Uterus (tissue), 3 donors: ENCODE measurements at regions not wholly inside any gene's neighbourhood (a gene's known extent, or its start where the extent isn't known, plus 50 kb on each side); places are given as distances from the start of the nearest gene placed in this dataset.

Experiments used
- DNase-seq, 2 donors: peaks; one replicate each; pipeline ENCODE4 v3.0.0-alpha.2; 2019 to 2020
- H3K27ac ChIP-seq, 2 donors: fragments of 200-600 bp; sonication (generic); 1 replicate in 1 of 2; 2 replicates in 1 of 2; pipeline ENCODE4 v1.5.1; 2016 to 2018
- H3K27me3 ChIP-seq, 2 donors: fragments of 200-600 bp; sonication (generic); one replicate each; pipeline ENCODE4 v1.5.1; 2018 to 2019; ENCODE audit warnings: control low read depth in 1 of 2
- H3K36me3 ChIP-seq, 2 donors: fragments of 200-600 bp; sonication (generic); one replicate each; pipeline ENCODE4 v1.5.1; 2019; ENCODE audit warnings: control low read depth in 1 of 2
- H3K4me1 ChIP-seq, 2 donors: fragments of 200-600 bp; sonication (generic); one replicate each; pipeline ENCODE4 v1.5.1; 2018 to 2019; ENCODE audit warnings: control low read depth in 1 of 2
- H3K4me3 ChIP-seq, 2 donors: fragments of 200-600 bp; sonication (generic); 1 replicate in 1 of 2; 2 replicates in 1 of 2; pipeline ENCODE4 v1.5.1; 2018 to 2019; ENCODE audit warnings: mild to moderate bottlenecking in 1 of 2
- H3K9me3 ChIP-seq, 2 donors: fragments of 200-600 bp; sonication (generic); one replicate each; pipeline ENCODE4 v1.5.1; 2019; ENCODE audit warnings: control low read depth in 1 of 2
- CTCF ChIP-seq, 4 experiments: fragments of 200-600 bp in 2 of 4; fragments of 450-650 bp in 2 of 4; sonication (generic) in 2 of 4; IDR thresholded peaks; one replicate each; pipeline ENCODE4 v1.5.1; 2016 to 2019; ENCODE audit warnings: antibody characterized with exemption in 4 of 4, mild to moderate bottlenecking in 2 of 4, moderate library complexity in 1 of 4
- POLR2A ChIP-seq, 2 donors: fragments of 450-650 bp; IDR thresholded peaks; one replicate each; pipeline ENCODE4 v1.6.1; 2016; ENCODE audit warnings: antibody characterized with exemption in 2 of 2, mild to moderate bottlenecking in 1 of 2, moderate library complexity in 1 of 2
- intact Hi-C: fragments of 100-400 bp; cut with DNase I; formaldehyde crosslinking; loops from one replicate; pipeline ENCODE4 v1.15.1; 2023; ENCODE audit warnings: low total_unique reads
- donor health status: DM: yes; HTN: yes; CAD: no.

- no peaks in the 10 kb centered on the region for H3K4me1 ChIP-seq
- H3K4me3 ChIP-seq: no peak overlapping the region
- no peak for DNase-seq
- intact Hi-C loops: no loop called here
- no peaks in the 10 kb centered on the region for H3K36me3 ChIP-seq
- peak overlapping the region; percentile 62 to 65 for H3K27ac ChIP-seq
- H3K27me3 ChIP-seq: no peaks in the 10 kb centered on the region
- TF ChIP-seq POLR2A (IDR thresholded peaks at IDR 0.05): no peak
- H3K9me3 ChIP-seq: no peaks in the 10 kb centered on the region
Observed at GRCh38 chr11:93248602-93249001, 50.8 kb upstream of the SLC36A4 start.

GRCh38 chr11:93249459-93250220 lies 51.8 kb upstream of the SLC36A4 start:
- H3K36me3 ChIP-seq: no peaks in the 10 kb centered on the region
- no peaks in the 10 kb centered on the region for H3K9me3 ChIP-seq
- DNase-seq: no peak
- intact Hi-C loops: no loop called here
- TF ChIP-seq CTCF (IDR thresholded peaks at IDR 0.05) (no peak), POLR2A (IDR thresholded peaks at IDR 0.05) (no peak)
- H3K27me3 ChIP-seq: no peaks in the 10 kb centered on the region
- no peak overlapping the region for H3K4me3 ChIP-seq
- peak overlapping the region; percentile 62 to 65 for H3K27ac ChIP-seq
- no peaks in the 10 kb centered on the region for H3K4me1 ChIP-seq

- no peaks in the 10 kb centered on the region for H3K9me3 ChIP-seq
- no peaks in the 10 kb centered on the region for H3K36me3 ChIP-seq
- DNase-seq: no peak
- H3K4me3 ChIP-seq: no peak overlapping the region
- H3K27ac ChIP-seq: peak overlapping the region; percentile 62 to 65
- TF ChIP-seq CTCF (IDR thresholded peaks at IDR 0.05): no peak
- TF ChIP-seq POLR2A (IDR thresholded peaks at IDR 0.05): no peak
- intact Hi-C loops: no loop called here
- H3K27me3 ChIP-seq: no peaks in the 10 kb centered on the region
- H3K4me1 ChIP-seq: no peaks in the 10 kb centered on the region
Observed at GRCh38 chr11:93250326-93250725, 52.5 kb upstream of the SLC36A4 start.

- Histone ChIP-seq H3K9me3 (no peaks in the 10 kb centered on the region), H3K4me3 (no peak overlapping the region), H3K36me3 (no peaks in the 10 kb centered on the region), H3K4me1 (no peaks in the 10 kb centered on the region), H3K27me3 (no peaks in the 10 kb centered on the region), H3K27ac (no peak overlapping the region)
- DNase-seq: no peak
- intact Hi-C loops: no loop called here
- no peak for TF ChIP-seq POLR2A (IDR thresholded peaks at IDR 0.05)
- TF ChIP-seq CTCF (IDR thresholded peaks at IDR 0.05): no peak
Observed at GRCh38 chr11:93251922-93252321, 54.1 kb upstream of the SLC36A4 start.

- Histone ChIP-seq H3K27ac (no peak overlapping the region), H3K4me3 (no peak overlapping the region), H3K27me3 (no peaks in the 10 kb centered on the region), H3K4me1 (no peaks in the 10 kb centered on the region), H3K36me3 (no peaks in the 10 kb centered on the region), H3K9me3 (no peaks in the 10 kb centered on the region)
- TF ChIP-seq CTCF (IDR thresholded peaks at IDR 0.05): no peak
- TF ChIP-seq POLR2A (IDR thresholded peaks at IDR 0.05): no peak
- intact Hi-C loops: no loop called here
- no peak for DNase-seq
Observed at GRCh38 chr11:93253111-93253510, 55.3 kb upstream of the SLC36A4 start.
